PC-3 (cell line): ENCODE measurements at regions not wholly inside any gene's neighbourhood (a gene's known extent, or its start where the extent isn't known, plus 50 kb on each side); places are given as distances from the start of the nearest gene placed in this dataset.

Source experiments
- ATAC-seq: fragments of 200-7000 bp; cut with Tn5 transposase; 2 replicates; pipeline ENCODE4 v1.9.1; 2020; ENCODE audit warnings: mild to moderate bottlenecking, moderate library complexity
- BruUV-seq: library from RNA; stranded (reverse); fragments of 400-500 nt; replicated peaks from 2 replicates; lab custom pipeline; 2021; lab: Mats Ljungman, UMichigan
- CTCF ChIA-PET: fragments of 300-600 bp; sonication (Branson Sonifier 250); formaldehyde crosslinking; loops from one replicate; lab custom pipeline; 2022; ENCODE audit warnings: antibody characterized with exemption; lab: Charles Lee
- POLR2A ChIA-PET: fragments of 300-600 bp; sonication (Branson Sonifier 250); formaldehyde crosslinking; loops from one replicate; lab custom pipeline; 2022; ENCODE audit warnings: antibody characterized with exemption; ENCODE audit not compliant: unreplicated experiment; lab: Charles Lee
- DNase-seq: peaks from one replicate; pipeline ENCODE4 v3.0.0-alpha.2; 2015
- H2AFZ ChIP-seq: fragments of 300-600 bp; sonication (generic); 2 replicates; pipeline ENCODE4 v1.6.0; 2016; ENCODE audit warnings: antibody characterized with exemption, low read length
- H3F3A ChIP-seq: fragments of 300-600 bp; sonication (generic); one replicate; pipeline ENCODE4 v1.6.0; 2017; ENCODE audit warnings: antibody characterized with exemption, low read length, control low read depth, mild to moderate bottlenecking; ENCODE audit not compliant: unreplicated experiment
- H3K27ac ChIP-seq: fragments of 300-600 bp; sonication (generic); 2 replicates; pipeline ENCODE4 v1.5.1; 2016; ENCODE audit warnings: mild to moderate bottlenecking, low read length
- H3K27me3 ChIP-seq: fragments of 300-600 bp; sonication (generic); 2 replicates; pipeline ENCODE4 v1.6.1; 2016; ENCODE audit warnings: low read length, mixed read lengths
- H3K36me3 ChIP-seq: fragments of 300-600 bp; sonication (generic); 2 replicates; pipeline ENCODE4 v1.6.1; 2016; ENCODE audit warnings: low read depth, mixed run types, low read length, mixed read lengths
- H3K4me1 ChIP-seq: fragments of 300-600 bp; sonication (generic); 2 replicates; pipeline ENCODE4 v1.5.1; 2016; ENCODE audit warnings: low read length; ENCODE audit not compliant: insufficient read depth
- H3K4me2 ChIP-seq: fragments of 300-600 bp; sonication (generic); 2 replicates; pipeline ENCODE4 v1.6.0; 2016; ENCODE audit warnings: low read length
- H3K4me3 ChIP-seq: fragments of 300-600 bp; sonication (generic); 2 replicates; pipeline ENCODE4 v1.5.1; 2016; ENCODE audit warnings: mild to moderate bottlenecking, low read length, mixed read lengths
- H3K79me2 ChIP-seq: fragments of 300-600 bp; sonication (generic); 2 replicates; pipeline ENCODE4 v1.6.1; 2017; ENCODE audit warnings: low read length, mixed read lengths
- H3K9ac ChIP-seq: fragments of 300-600 bp; sonication (generic); 2 replicates; pipeline ENCODE4 v1.6.0; 2016; ENCODE audit warnings: mild to moderate bottlenecking, low read length
- H3K9me2 ChIP-seq: fragments of 300-600 bp; sonication (generic); replicated peaks from 2 replicates; pipeline ENCODE4 v1.6.1; 2016; ENCODE audit warnings: mixed run types, low read length, mixed read lengths
- H3K9me3 ChIP-seq: fragments of 300-600 bp; sonication (generic); 2 replicates; pipeline ENCODE4 v1.6.1; 2016; ENCODE audit warnings: low read length, mixed read lengths
- H4K20me1 ChIP-seq: fragments of 300-600 bp; sonication (generic); 2 replicates; pipeline ENCODE4 v1.6.1; 2016; ENCODE audit warnings: low read length, mixed read lengths
- CTCF ChIP-seq: fragments of 300-600 bp; sonication (generic); conservative IDR thresholded peaks from 2 replicates; pipeline ENCODE4 v1.5.1; 2017; ENCODE audit warnings: antibody characterized with exemption, low read depth, mild to moderate bottlenecking, low read length
- EZH2 ChIP-seq: fragments of 300-600 bp; sonication (generic); IDR thresholded peaks from one replicate; pipeline ENCODE4 v1.6.1; 2017; ENCODE audit warnings: antibody characterized with exemption, mild to moderate bottlenecking, low read length; ENCODE audit not compliant: unreplicated experiment
- EZH2phosphoT487 ChIP-seq: fragments of 300-600 bp; sonication (generic); IDR thresholded peaks from 2 replicates; pipeline ENCODE4 v1.6.1; 2018; ENCODE audit warnings: mild to moderate bottlenecking, antibody characterized with exemption, low read length, borderline replicate concordance
- intact Hi-C: fragments of 100-400 bp; cut with micrococcal nuclease; formaldehyde crosslinking; loops from 2 replicates; pipeline ENCODE4 v1.9.0; 2023

- POLR2A ChIA-PET = no interaction called here
- Histone ChIP-seq H3K9me2 (no peaks in the 10 kb centered on the region), H2AFZ (no peak overlapping the region), H3K9me3 (no peaks in the 10 kb centered on the region), H3K79me2 (no peaks in the 10 kb centered on the region), H3K4me1 (no peaks in the 10 kb centered on the region), H3K36me3 (no peaks in the 10 kb centered on the region), H3K9ac (no peak overlapping the region), H3K27me3 (no peaks in the 10 kb centered on the region), H4K20me1 (no peaks in the 10 kb centered on the region), H3F3A (no peaks in the 10 kb centered on the region), H3K4me2 (no peak overlapping the region), H3K27ac (no peak overlapping the region), H3K4me3 (no peak overlapping the region)
- BruUV-seq = no TSS peak
- intact Hi-C loops = no loop called here
- CTCF ChIA-PET = no interaction called here
- ATAC-seq (no peak), DNase-seq (no peak)
- TF ChIP-seq EZH2 (no peak), EZH2phosphoT487 (no peak), CTCF (no peak)
Measured at GRCh38 chr17:33653399-33653788, 360.3 kb upstream of the ASIC2 start.

GRCh38 chr17:33657181-33657580 lies 364.1 kb upstream of the ASIC2 start:
- Histone ChIP-seq H3K27me3 (no peaks in the 10 kb centered on the region), H3K9me3 (no peaks in the 10 kb centered on the region), H3K79me2 (no peaks in the 10 kb centered on the region), H3K27ac (no peak overlapping the region), H3K36me3 (no peaks in the 10 kb centered on the region), H4K20me1 (no peaks in the 10 kb centered on the region), H3K9me2 (no peaks in the 10 kb centered on the region), H3K4me1 (no peaks in the 10 kb centered on the region), H2AFZ (no peak overlapping the region), H3K9ac (no peak overlapping the region), H3K4me2 (no peak overlapping the region), H3K4me3 (no peak overlapping the region), H3F3A (no peaks in the 10 kb centered on the region)
- ChIA-PET POLR2A (no interaction called here), CTCF (no interaction called here)
- intact Hi-C loops = no loop called here
- BruUV-seq = no TSS peak
- DNase-seq = no peak
- TF ChIP-seq EZH2phosphoT487 = no peak
- no peak for TF ChIP-seq CTCF
- no peak for TF ChIP-seq EZH2
- ATAC-seq = no peak

- POLR2A ChIA-PET = no interaction called here
- H2AFZ ChIP-seq = no peak overlapping the region
- H3K9me2 ChIP-seq = no peaks in the 10 kb centered on the region
- no peaks in the 10 kb centered on the region for H3K9me3 ChIP-seq
- TF ChIP-seq CTCF (no peak), EZH2phosphoT487 (no peak), EZH2 (no peak)
- no peak overlapping the region for H3K9ac ChIP-seq
- no peak overlapping the region for H3K4me2 ChIP-seq
- no peaks in the 10 kb centered on the region for H3K27me3 ChIP-seq
- no TSS peak for BruUV-seq
- H3K27ac ChIP-seq = no peak overlapping the region
- intact Hi-C loops = no loop called here
- no peak for ATAC-seq
- H3K4me3 ChIP-seq = no peak overlapping the region
- CTCF ChIA-PET = no interaction called here
- H3K36me3 ChIP-seq = no peaks in the 10 kb centered on the region
- H3F3A ChIP-seq = no peaks in the 10 kb centered on the region
- no peak for DNase-seq
- no peaks in the 10 kb centered on the region for H3K79me2 ChIP-seq
- H3K4me1 ChIP-seq = no peaks in the 10 kb centered on the region
- no peaks in the 10 kb centered on the region for H4K20me1 ChIP-seq
Measured at GRCh38 chr17:33661975-33662374, 368.9 kb upstream of the ASIC2 start.
